A549 (cell line): ENCODE measurements at regions not wholly inside any gene's neighbourhood (a gene's known extent, or its start where the extent isn't known, plus 50 kb on each side); places are given as distances from the start of the nearest gene placed in this dataset.
A peak's percentile ranks its signal among the peaks of the same experiment; 100 is the strongest.

Source experiments
- ATAC-seq, 2 experiments: fragments of 200-7000 bp in 1 of 2; fragments of >200 bp in 1 of 2; cut with Nextera tagmentation in 1 of 2; cut with Tn5 transposase in 1 of 2; 3 replicates each; pipeline versions ENCODE4 v1.8.0 to v1.9.1; 2018 to 2020; ENCODE audit warnings: mild to moderate bottlenecking in 1 of 2, moderate library complexity in 1 of 2
- CTCF ChIA-PET: fragments of 300-600 bp; sonication (Branson Sonifier 250); formaldehyde crosslinking; extraction: SDS; loops from one replicate; lab custom pipeline; 2021; ENCODE audit warnings: antibody characterized with exemption, inconsistent platforms; lab: Yijun Ruan, JAX
- POLR2A ChIA-PET: fragments of 350-600 bp; formaldehyde crosslinking; extraction: SDS; loops from one replicate; lab custom pipeline; 2021; ENCODE audit warnings: antibody characterized with exemption, inconsistent platforms; lab: Yijun Ruan, JAX
- DNase-seq, 2 experiments: peaks; one replicate each; pipeline versions ENCODE4 v3.0.0 to v3.0.0-alpha.2; 2011 to 2016; ENCODE audit warnings: low read depth in 1 of 2, low spot score in 1 of 2
- FAIRE-seq: peaks from 2 replicates; lab custom pipeline; 2011; peaks lifted over from hg19 to GRCh38; lab: Jason Lieb, UNC
- H3K27ac ChIP-seq, 2 experiments: fragments of >200 bp; sonication (Bioruptor Twin); formaldehyde crosslinking; 3 replicates each; pipeline ENCODE4 v1.5.1; 2016 to 2017
- H3K4me1 ChIP-seq: fragments of >200 bp; sonication (Bioruptor Twin); formaldehyde crosslinking; 3 replicates; pipeline ENCODE4 v1.6.1; 2016
- H3K4me2 ChIP-seq: fragments of >200 bp; sonication (Bioruptor Twin); formaldehyde crosslinking; 3 replicates; pipeline ENCODE4 v1.6.1; 2016
- H3K4me3 ChIP-seq: fragments of >200 bp; sonication (Bioruptor Twin); formaldehyde crosslinking; 3 replicates; pipeline ENCODE4 v1.5.1; 2016
- H3K9me3 ChIP-seq: fragments of >200 bp; sonication (Bioruptor Twin); formaldehyde crosslinking; 3 replicates; pipeline ENCODE4 v1.6.1; 2016
- CBX2 ChIP-seq: fragments of 200-600 bp; sonication (generic); IDR thresholded peaks from 2 replicates; pipeline ENCODE4 v1.6.1; 2016; ENCODE audit warnings: low read depth, mild to moderate bottlenecking, borderline replicate concordance
- CBX8 ChIP-seq: fragments of 200-600 bp; sonication (generic); IDR thresholded peaks from 2 replicates; pipeline ENCODE4 v1.6.1; 2016
- CEBPB ChIP-seq, 2 experiments: fragments of >200 bp in 1 of 2; sonication (Bioruptor Twin) in 1 of 2; formaldehyde crosslinking in 1 of 2; IDR thresholded peaks; 2 replicates each; pipeline ENCODE4 v1.6.1; 2012 to 2016
- CHD4 ChIP-seq: fragments of 200-600 bp; sonication (generic); IDR thresholded peaks from 2 replicates; pipeline ENCODE4 v1.6.1; 2016; ENCODE audit warnings: antibody characterized with exemption, mild to moderate bottlenecking, borderline replicate concordance
- EHF ChIP-seq: fragments of 250-450 bp; sonication (Bioruptor Pico); IDR thresholded peaks from 2 replicates; pipeline ENCODE4 v1.5.0; 2020; ENCODE audit warnings: mild to moderate bottlenecking
- EHMT2 ChIP-seq: fragments of 200-600 bp; sonication (generic); IDR thresholded peaks from 2 replicates; pipeline ENCODE4 v1.6.1; 2016; ENCODE audit warnings: antibody characterized with exemption, low read depth, mild to moderate bottlenecking, moderate library complexity
- ESRRA ChIP-seq: fragments of 150-350 bp; IDR thresholded peaks from 2 replicates; pipeline ENCODE4 v1.6.1; 2014; ENCODE audit warnings: mild to moderate bottlenecking, low read length, borderline replicate concordance
- FOSB ChIP-seq: fragments of 250-450 bp; sonication (Bioruptor Pico); IDR thresholded peaks from 2 replicates; pipeline ENCODE4 v1.5.0; 2020; ENCODE audit warnings: mild to moderate bottlenecking, moderate library complexity
- FOSL2 ChIP-seq, 2 experiments: fragments of 450-650 bp in 1 of 2; fragments of >200 bp in 1 of 2; sonication (Bioruptor Twin) in 1 of 2; formaldehyde crosslinking; IDR thresholded peaks; 2 replicates each; pipeline versions ENCODE4 v1.5.0 to v1.6.1; 2016 to 2020; ENCODE audit warnings: mild to moderate bottlenecking in 1 of 2, moderate library complexity in 1 of 2
- FOXS1 ChIP-seq: fragments of 250-450 bp; sonication (Bioruptor Pico); IDR thresholded peaks from 2 replicates; pipeline ENCODE4 v1.5.0; 2020; ENCODE audit warnings: mild to moderate bottlenecking, moderate library complexity
- GATA3 ChIP-seq: IDR thresholded peaks from 2 replicates; pipeline ENCODE4 v1.6.1; 2012; ENCODE audit warnings: borderline replicate concordance
- HEYL ChIP-seq: fragments of 250-450 bp; sonication (Bioruptor Pico); IDR thresholded peaks from 2 replicates; pipeline ENCODE4 v1.8.0; 2021; ENCODE audit warnings: mild to moderate bottlenecking, moderate library complexity
- HOXB13 ChIP-seq: fragments of 250-450 bp; sonication (Bioruptor Pico); IDR thresholded peaks from 2 replicates; pipeline ENCODE4 v1.5.0; 2020; ENCODE audit warnings: low read depth, mild to moderate bottlenecking, moderate library complexity
- JUN ChIP-seq, 2 experiments: fragments of >200 bp; sonication (Bioruptor Twin); formaldehyde crosslinking; IDR thresholded peaks; 2 replicates in 1 of 2; 3 replicates in 1 of 2; pipeline ENCODE4 v1.6.1; 2016 to 2017
- NFE2L2 ChIP-seq: fragments of 150-350 bp; conservative IDR thresholded peaks from 2 replicates; pipeline ENCODE4 v1.6.1; 2014; ENCODE audit warnings: low read length
- NR3C1 ChIP-seq: fragments of >200 bp; sonication (Bioruptor Twin); formaldehyde crosslinking; IDR thresholded peaks from 3 replicates; pipeline ENCODE4 v1.6.1; 2017
- PHF8 ChIP-seq: fragments of 200-600 bp; sonication (generic); IDR thresholded peaks from 2 replicates; pipeline ENCODE4 v1.6.1; 2016; ENCODE audit warnings: low read depth, mild to moderate bottlenecking, antibody characterized with exemption, moderate library complexity, borderline replicate concordance
- RAD21 ChIP-seq, 2 experiments: fragments of >200 bp in 1 of 2; sonication (Bioruptor Twin) in 1 of 2; formaldehyde crosslinking in 1 of 2; IDR thresholded peaks in 1 of 2; conservative IDR thresholded peaks in 1 of 2; 2 replicates in 1 of 2; 3 replicates in 1 of 2; pipeline ENCODE4 v1.6.1; 2012 to 2018; ENCODE audit warnings: inconsistent platforms in 1 of 2
- RCOR1 ChIP-seq: fragments of 150-350 bp; IDR thresholded peaks from 2 replicates; pipeline ENCODE4 v1.6.1; 2014; ENCODE audit warnings: antibody characterized with exemption, low read length, low read depth
- RFX5 ChIP-seq: fragments of 450-650 bp; IDR thresholded peaks from 2 replicates; pipeline ENCODE4 v1.7.1; 2014; ENCODE audit warnings: antibody characterized with exemption, mild to moderate bottlenecking, moderate library complexity
- RNF2 ChIP-seq: fragments of 200-600 bp; sonication (generic); IDR thresholded peaks from 2 replicates; pipeline ENCODE4 v1.6.1; 2016; ENCODE audit warnings: low read depth, mild to moderate bottlenecking, antibody characterized with exemption, moderate library complexity, borderline replicate concordance
- SMC3 ChIP-seq: fragments of >200 bp; sonication (Bioruptor Twin); formaldehyde crosslinking; IDR thresholded peaks from 3 replicates; pipeline ENCODE4 v1.6.1; 2018; ENCODE audit warnings: inconsistent platforms
- TFCP2L1 ChIP-seq: fragments of 250-450 bp; sonication (Bioruptor Pico); IDR thresholded peaks from 2 replicates; pipeline ENCODE4 v1.5.0; 2021; ENCODE audit warnings: mild to moderate bottlenecking
- TP53 ChIP-seq: fragments of 250-450 bp; sonication (Bioruptor Pico); IDR thresholded peaks from 2 replicates; pipeline ENCODE4 v1.5.0; 2021; ENCODE audit warnings: mild to moderate bottlenecking, moderate library complexity
- WGBS: methylation state at CpG from one replicate; pipeline ENCODE4 v1.1.6; 2017; ENCODE audit errors: missing lambda C conversion rate; 5-methylcytosine and 5-hydroxymethylcytosine counted together
- TF ChIP-seq, protein P1 (sequence below): fragments of >200 bp; sonication (Bioruptor Twin); formaldehyde crosslinking; IDR thresholded peaks from 3 replicates; pipeline ENCODE4 v1.6.1; 2016
- TF ChIP-seq, protein P2 (sequence below): IDR thresholded peaks from 2 replicates; pipeline ENCODE4 v1.6.1; 2012
- TF ChIP-seq, protein P3 (sequence below): fragments of 200-600 bp; sonication (generic); IDR thresholded peaks from 2 replicates; pipeline ENCODE4 v1.6.1; 2016; ENCODE audit warnings: antibody characterized with exemption, mild to moderate bottlenecking, moderate library complexity

- H3K4me1 ChIP-seq, result peaks cover 2% of the 10 kb centered on the region; the same call in 2 of the 3 replicates
- peaks cover 13% of the 10 kb centered on the region for H3K9me3 ChIP-seq
- H3K27ac ChIP-seq, result no peak overlapping the region
- TF ChIP-seq EHMT2 (no peak), EHF (CRISPR knock-in tag) (no peak), PHF8 (no peak), TP53 (CRISPR knock-in tag) (no peak), CBX8 (no peak), CHD4 (no peak), FOXS1 (no peak), FOSB (CRISPR knock-in tag) (no peak), SMC3 (no peak), TFCP2L1 (CRISPR knock-in tag) (no peak), NFE2L2 (no peak)
- TF ChIP-seq, protein P1, sequence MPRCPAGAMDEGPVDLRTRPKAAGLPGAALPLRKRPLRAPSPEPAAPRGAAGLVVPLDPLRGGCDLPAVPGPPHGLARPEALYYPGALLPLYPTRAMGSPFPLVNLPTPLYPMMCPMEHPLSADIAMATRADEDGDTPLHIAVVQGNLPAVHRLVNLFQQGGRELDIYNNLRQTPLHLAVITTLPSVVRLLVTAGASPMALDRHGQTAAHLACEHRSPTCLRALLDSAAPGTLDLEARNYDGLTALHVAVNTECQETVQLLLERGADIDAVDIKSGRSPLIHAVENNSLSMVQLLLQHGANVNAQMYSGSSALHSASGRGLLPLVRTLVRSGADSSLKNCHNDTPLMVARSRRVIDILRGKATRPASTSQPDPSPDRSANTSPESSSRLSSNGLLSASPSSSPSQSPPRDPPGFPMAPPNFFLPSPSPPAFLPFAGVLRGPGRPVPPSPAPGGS, result no peak
- TF ChIP-seq, all 56 proteins: peak for 0
- H3K4me2 ChIP-seq, result no peak overlapping the region
- DNase-seq, result peak in 1 of 2 experiments; percentile 16
- ATAC-seq, result no peak
- WGBS, result 41% methylated on average over 4 of the region's 4 CpGs
- FAIRE-seq, result no peak
- CTCF ChIA-PET, result interaction anchor here (0.9 kb wide), 1 partner anchor 22 kb away, joined by 3 read pairs; no protein-coding TSS in a partner anchor
- no peak overlapping the region for H3K4me3 ChIP-seq
- POLR2A ChIA-PET, result no interaction called here
Measured at GRCh38 chr5:38634568-38635369, 78.3 kb upstream of the LIFR start.

GRCh38 chr5:38636626-38637025 lies 80.2 kb upstream of the LIFR start:
- CTCF ChIA-PET, result interaction anchor here (1.5 kb wide), 1 partner anchor 195 kb away, joined by 3 read pairs; no protein-coding TSS in a partner anchor
- Histone ChIP-seq H3K27ac (no peak overlapping the region), H3K9me3 (peaks cover 13% of the 10 kb centered on the region), H3K4me2 (no peak overlapping the region), H3K4me1 (peaks cover 9% of the 10 kb centered on the region; the same call in 2 of the 3 replicates), H3K4me3 (no peak overlapping the region)
- DNase-seq (no peak), ATAC-seq (no peak), FAIRE-seq (no peak)
- no peak for TF ChIP-seq JUN (IDR thresholded peaks at IDR 0.05)
- no peak for TF ChIP-seq RFX5
- no peak for TF ChIP-seq TFCP2L1 (CRISPR knock-in tag)
- TF ChIP-seq FOSB (CRISPR knock-in tag), result no peak
- no peak for TF ChIP-seq NR3C1
- no peak for TF ChIP-seq RNF2
- no peak for TF ChIP-seq ESRRA
- no peak for TF ChIP-seq CBX2
- TF ChIP-seq, protein P2, sequence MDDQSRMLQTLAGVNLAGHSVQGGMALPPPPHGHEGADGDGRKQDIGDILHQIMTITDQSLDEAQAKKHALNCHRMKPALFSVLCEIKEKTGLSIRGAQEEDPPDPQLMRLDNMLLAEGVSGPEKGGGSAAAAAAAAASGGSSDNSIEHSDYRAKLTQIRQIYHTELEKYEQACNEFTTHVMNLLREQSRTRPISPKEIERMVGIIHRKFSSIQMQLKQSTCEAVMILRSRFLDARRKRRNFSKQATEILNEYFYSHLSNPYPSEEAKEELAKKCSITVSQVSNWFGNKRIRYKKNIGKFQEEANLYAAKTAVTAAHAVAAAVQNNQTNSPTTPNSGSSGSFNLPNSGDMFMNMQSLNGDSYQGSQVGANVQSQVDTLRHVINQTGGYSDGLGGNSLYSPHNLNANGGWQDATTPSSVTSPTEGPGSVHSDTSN, result no peak
- no peak for TF ChIP-seq GATA3
- TF ChIP-seq HOXB13 (CRISPR knock-in tag), result no peak
- TF ChIP-seq, protein P3, sequence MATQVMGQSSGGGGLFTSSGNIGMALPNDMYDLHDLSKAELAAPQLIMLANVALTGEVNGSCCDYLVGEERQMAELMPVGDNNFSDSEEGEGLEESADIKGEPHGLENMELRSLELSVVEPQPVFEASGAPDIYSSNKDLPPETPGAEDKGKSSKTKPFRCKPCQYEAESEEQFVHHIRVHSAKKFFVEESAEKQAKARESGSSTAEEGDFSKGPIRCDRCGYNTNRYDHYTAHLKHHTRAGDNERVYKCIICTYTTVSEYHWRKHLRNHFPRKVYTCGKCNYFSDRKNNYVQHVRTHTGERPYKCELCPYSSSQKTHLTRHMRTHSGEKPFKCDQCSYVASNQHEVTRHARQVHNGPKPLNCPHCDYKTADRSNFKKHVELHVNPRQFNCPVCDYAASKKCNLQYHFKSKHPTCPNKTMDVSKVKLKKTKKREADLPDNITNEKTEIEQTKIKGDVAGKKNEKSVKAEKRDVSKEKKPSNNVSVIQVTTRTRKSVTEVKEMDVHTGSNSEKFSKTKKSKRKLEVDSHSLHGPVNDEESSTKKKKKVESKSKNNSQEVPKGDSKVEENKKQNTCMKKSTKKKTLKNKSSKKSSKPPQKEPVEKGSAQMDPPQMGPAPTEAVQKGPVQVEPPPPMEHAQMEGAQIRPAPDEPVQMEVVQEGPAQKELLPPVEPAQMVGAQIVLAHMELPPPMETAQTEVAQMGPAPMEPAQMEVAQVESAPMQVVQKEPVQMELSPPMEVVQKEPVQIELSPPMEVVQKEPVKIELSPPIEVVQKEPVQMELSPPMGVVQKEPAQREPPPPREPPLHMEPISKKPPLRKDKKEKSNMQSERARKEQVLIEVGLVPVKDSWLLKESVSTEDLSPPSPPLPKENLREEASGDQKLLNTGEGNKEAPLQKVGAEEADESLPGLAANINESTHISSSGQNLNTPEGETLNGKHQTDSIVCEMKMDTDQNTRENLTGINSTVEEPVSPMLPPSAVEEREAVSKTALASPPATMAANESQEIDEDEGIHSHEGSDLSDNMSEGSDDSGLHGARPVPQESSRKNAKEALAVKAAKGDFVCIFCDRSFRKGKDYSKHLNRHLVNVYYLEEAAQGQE, result no peak
- TF ChIP-seq FOSL2 (IDR thresholded peaks at IDR 0.05), result no peak
- TF ChIP-seq FOSL2 (CRISPR knock-in tag; IDR thresholded peaks at IDR 0.05), result no peak
- TF ChIP-seq RCOR1, result no peak
- no peak for TF ChIP-seq HEYL (CRISPR knock-in tag)
- no peak for TF ChIP-seq RAD21 (conservative IDR thresholded peaks at IDR 0.05 in 1 of 2, IDR thresholded peaks at IDR 0.05 in 1 of 2)
- no peak for TF ChIP-seq CEBPB (IDR thresholded peaks at IDR 0.05)
- POLR2A ChIA-PET, result no interaction called here
- WGBS, result 79% methylated on average over 4 of the region's 4 CpGs
